ENCODE measurements at regions not wholly inside any gene's neighbourhood (a gene's known extent, or its start where the extent isn't known, plus 50 kb on each side); places are given as distances from the start of the nearest gene placed in this dataset.

DNA sequence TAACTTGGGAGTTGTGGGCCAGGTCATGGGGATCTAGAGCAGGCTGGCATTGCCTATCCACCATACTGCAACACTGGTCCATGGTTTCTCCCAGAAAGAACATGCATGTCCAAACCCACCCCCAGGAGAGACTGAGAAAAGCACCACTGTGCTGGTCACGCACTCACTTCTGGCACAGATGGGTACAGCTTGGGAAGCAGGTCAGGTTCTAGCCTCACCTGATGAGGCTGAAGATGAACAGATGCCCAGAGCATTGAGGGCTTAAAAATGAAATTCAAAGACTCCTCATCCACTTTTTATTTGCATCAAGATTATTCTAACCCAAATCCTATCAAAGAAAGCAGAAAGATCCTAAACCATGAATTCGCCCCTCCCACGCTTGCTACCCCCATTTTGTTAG lies 125.9 kb upstream of the RAI2 start:
- TF ChIP-seq, protein P1, sequence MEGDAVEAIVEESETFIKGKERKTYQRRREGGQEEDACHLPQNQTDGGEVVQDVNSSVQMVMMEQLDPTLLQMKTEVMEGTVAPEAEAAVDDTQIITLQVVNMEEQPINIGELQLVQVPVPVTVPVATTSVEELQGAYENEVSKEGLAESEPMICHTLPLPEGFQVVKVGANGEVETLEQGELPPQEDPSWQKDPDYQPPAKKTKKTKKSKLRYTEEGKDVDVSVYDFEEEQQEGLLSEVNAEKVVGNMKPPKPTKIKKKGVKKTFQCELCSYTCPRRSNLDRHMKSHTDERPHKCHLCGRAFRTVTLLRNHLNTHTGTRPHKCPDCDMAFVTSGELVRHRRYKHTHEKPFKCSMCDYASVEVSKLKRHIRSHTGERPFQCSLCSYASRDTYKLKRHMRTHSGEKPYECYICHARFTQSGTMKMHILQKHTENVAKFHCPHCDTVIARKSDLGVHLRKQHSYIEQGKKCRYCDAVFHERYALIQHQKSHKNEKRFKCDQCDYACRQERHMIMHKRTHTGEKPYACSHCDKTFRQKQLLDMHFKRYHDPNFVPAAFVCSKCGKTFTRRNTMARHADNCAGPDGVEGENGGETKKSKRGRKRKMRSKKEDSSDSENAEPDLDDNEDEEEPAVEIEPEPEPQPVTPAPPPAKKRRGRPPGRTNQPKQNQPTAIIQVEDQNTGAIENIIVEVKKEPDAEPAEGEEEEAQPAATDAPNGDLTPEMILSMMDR (IDR thresholded peaks at IDR 0.05; ENCODE audit: poor library complexity, severe bottlenecking) = no peak
- ATAC-seq (ENCODE audit: low read depth) (no peak), DNase-seq (ENCODE audit: low spot score) (no peak)
- Histone ChIP-seq H3K27me3 (ENCODE audit: insufficient read depth, poor library complexity, severe bottlenecking) (no peaks in the 10 kb centered on the region), H3K27ac (ENCODE audit: poor library complexity, severe bottlenecking) (no peak overlapping the region), H3K4me3 (ENCODE audit: severe bottlenecking) (no peak overlapping the region), H3K9me3 (ENCODE audit: severe bottlenecking) (no peaks in the 10 kb centered on the region), H3K4me1 (ENCODE audit: insufficient read depth, poor library complexity, severe bottlenecking) (no peaks in the 10 kb centered on the region), H3K36me3 (ENCODE audit: low read depth) (no peaks in the 10 kb centered on the region)

DNA sequence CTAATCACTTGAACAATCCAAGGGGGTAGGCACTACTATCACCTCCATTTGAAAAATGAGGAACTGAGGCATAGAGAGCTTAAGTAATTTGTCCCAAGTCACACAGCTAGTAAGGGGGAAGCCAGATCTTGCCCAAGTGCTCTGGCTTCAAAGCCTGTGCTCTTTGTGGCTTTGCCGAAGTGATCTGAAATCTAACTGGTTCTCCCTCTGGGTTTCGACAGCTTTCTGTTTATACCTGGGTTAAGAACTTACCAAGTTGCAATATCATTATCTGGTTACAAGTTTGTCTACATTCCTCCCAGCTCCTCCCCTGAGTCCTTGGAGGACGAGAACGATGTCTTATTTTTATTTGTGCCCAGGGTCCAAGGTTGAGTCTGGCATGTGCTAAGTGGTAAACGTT lies 125.3 kb upstream of the RAI2 start:
- Histone ChIP-seq H3K36me3 (ENCODE audit: low read depth) (no peaks in the 10 kb centered on the region), H3K27ac (ENCODE audit: poor library complexity, severe bottlenecking) (no peak overlapping the region), H3K4me1 (ENCODE audit: insufficient read depth, poor library complexity, severe bottlenecking) (no peaks in the 10 kb centered on the region), H3K9me3 (ENCODE audit: severe bottlenecking) (no peaks in the 10 kb centered on the region), H3K4me3 (ENCODE audit: severe bottlenecking) (no peak overlapping the region), H3K27me3 (ENCODE audit: insufficient read depth, poor library complexity, severe bottlenecking) (no peaks in the 10 kb centered on the region)
- TF ChIP-seq, protein P1 (IDR thresholded peaks at IDR 0.05; ENCODE audit: poor library complexity, severe bottlenecking) = no peak
- DNase-seq (ENCODE audit: low spot score) = no peak
- ATAC-seq (ENCODE audit: low read depth) = no peak

DNA sequence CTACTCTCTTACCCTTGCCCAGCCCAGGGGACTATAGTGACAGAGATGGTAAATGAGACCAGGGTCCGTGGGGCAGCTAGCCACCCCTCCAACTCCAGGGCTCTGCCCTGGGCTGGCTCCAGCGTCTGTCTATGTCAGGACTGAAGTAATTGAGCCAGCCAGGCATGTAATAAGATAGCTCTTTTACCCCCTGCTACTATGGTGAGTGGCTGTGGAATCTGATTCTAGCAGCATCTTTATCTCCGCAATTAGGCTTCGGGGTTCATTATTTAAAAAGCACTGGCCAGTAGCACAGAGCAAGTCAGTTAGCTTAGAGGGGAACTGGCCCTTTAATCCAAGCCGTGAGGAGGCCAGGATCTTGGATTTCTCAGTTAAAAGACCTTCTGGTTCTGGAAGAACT lies 123.3 kb upstream of the RAI2 start:
- no peak overlapping the region for H3K4me3 ChIP-seq (ENCODE audit: severe bottlenecking)
- ATAC-seq (ENCODE audit: low read depth) = no peak
- H3K27me3 ChIP-seq (ENCODE audit: insufficient read depth, poor library complexity, severe bottlenecking) = no peaks in the 10 kb centered on the region
- H3K27ac ChIP-seq (ENCODE audit: poor library complexity, severe bottlenecking) = no peak overlapping the region
- TF ChIP-seq, protein P1 (IDR thresholded peaks at IDR 0.05; ENCODE audit: poor library complexity, severe bottlenecking) = no peak
- no peaks in the 10 kb centered on the region for H3K36me3 ChIP-seq (ENCODE audit: low read depth)
- H3K4me1 ChIP-seq (ENCODE audit: insufficient read depth, poor library complexity, severe bottlenecking) = no peaks in the 10 kb centered on the region
- DNase-seq (ENCODE audit: low spot score) = no peak
- H3K9me3 ChIP-seq (ENCODE audit: severe bottlenecking) = no peaks in the 10 kb centered on the region

DNA sequence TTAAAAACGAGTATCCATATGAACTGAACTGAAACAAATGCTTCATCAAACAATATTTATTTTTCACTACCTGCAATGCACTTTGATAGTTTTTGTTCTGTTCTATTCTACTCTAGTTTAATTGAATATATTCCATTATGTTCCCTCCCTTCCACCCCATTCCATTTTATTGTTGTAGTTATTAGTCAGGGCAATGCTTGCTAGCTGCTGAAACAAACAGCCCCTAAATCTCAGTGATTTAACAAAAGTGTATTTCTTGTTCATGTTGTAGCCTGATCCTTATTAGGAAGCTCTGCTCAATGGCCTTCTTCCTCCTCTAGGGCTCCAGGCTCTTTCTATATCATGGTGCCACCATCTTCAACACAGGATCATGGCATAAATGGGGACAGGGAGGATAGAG lies 122.3 kb upstream of the RAI2 start:
- H3K27ac ChIP-seq (ENCODE audit: poor library complexity, severe bottlenecking) = no peak overlapping the region
- H3K9me3 ChIP-seq (ENCODE audit: severe bottlenecking) = no peaks in the 10 kb centered on the region
- TF ChIP-seq, protein P1 (IDR thresholded peaks at IDR 0.05; ENCODE audit: poor library complexity, severe bottlenecking) = no peak
- H3K36me3 ChIP-seq (ENCODE audit: low read depth) = no peaks in the 10 kb centered on the region
- no peak for ATAC-seq (ENCODE audit: low read depth)
- H3K4me3 ChIP-seq (ENCODE audit: severe bottlenecking) = no peak overlapping the region
- no peak for DNase-seq (ENCODE audit: low spot score)
- H3K27me3 ChIP-seq (ENCODE audit: insufficient read depth, poor library complexity, severe bottlenecking) = no peaks in the 10 kb centered on the region
- H3K4me1 ChIP-seq (ENCODE audit: insufficient read depth, poor library complexity, severe bottlenecking) = no peaks in the 10 kb centered on the region

DNA sequence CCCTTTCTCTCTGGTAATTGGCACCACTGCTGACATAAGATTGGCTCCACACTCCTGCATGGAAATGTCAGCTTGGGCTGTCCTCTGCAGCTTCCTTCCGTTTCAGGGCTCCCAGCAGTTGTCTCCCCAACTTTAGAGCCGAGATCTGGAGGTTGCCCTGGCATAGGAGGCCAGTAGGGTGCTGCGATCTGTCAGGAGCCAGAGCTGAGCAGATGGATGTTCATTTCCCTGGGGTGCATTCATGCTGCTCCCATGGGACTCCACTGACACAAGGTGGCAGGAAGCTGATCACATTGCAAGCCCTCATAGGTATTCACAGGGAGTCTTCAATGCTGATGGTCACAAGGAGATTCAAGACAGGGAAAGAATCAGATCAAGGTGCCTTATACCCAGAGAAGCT lies 116.6 kb upstream of the RAI2 start:
- TF ChIP-seq, protein P1 (IDR thresholded peaks at IDR 0.05; ENCODE audit: poor library complexity, severe bottlenecking) = no peak
- DNase-seq (ENCODE audit: low spot score) (no peak), ATAC-seq (ENCODE audit: low read depth) (no peak)
- H3K4me1 ChIP-seq (ENCODE audit: insufficient read depth, poor library complexity, severe bottlenecking) = no peaks in the 10 kb centered on the region
- no peak overlapping the region for H3K4me3 ChIP-seq (ENCODE audit: severe bottlenecking)
- no peaks in the 10 kb centered on the region for H3K27me3 ChIP-seq (ENCODE audit: insufficient read depth, poor library complexity, severe bottlenecking)
- H3K9me3 ChIP-seq (ENCODE audit: severe bottlenecking) = no peaks in the 10 kb centered on the region
- no peaks in the 10 kb centered on the region for H3K36me3 ChIP-seq (ENCODE audit: low read depth)
- H3K27ac ChIP-seq (ENCODE audit: poor library complexity, severe bottlenecking) = no peak overlapping the region

All from RWPE2 (cell line).